HL-60 (cell line): ENCODE measurements at regions not wholly inside any gene's neighbourhood (a gene's known extent, or its start where the extent isn't known, plus 50 kb on each side); places are given as distances from the start of the nearest gene placed in this dataset.

ENCODE experiments used
- DNase-seq, 2 experiments: peaks; one replicate each; pipeline ENCODE4 v3.0.0-alpha.2; 2010 to 2020; ENCODE audit warnings: low read depth in 1 of 2, low spot score in 1 of 2
- H3K27ac ChIP-seq: fragments of 250-450 bp; sonication (Bioruptor Pico); replicated peaks from 2 replicates; pipeline ENCODE4 v1.5.1; 2020; ENCODE audit warnings: mild to moderate bottlenecking, moderate library complexity
- H3K27me3 ChIP-seq: fragments of 250-450 bp; sonication (Bioruptor Pico); 2 replicates; pipeline ENCODE4 v1.5.1; 2021; ENCODE audit warnings: mild to moderate bottlenecking, moderate library complexity; ENCODE audit not compliant: insufficient read depth, poor library complexity, severe bottlenecking
- H3K4me3 ChIP-seq: replicated peaks from 2 replicates; pipeline ENCODE4 v1.5.1; 2011; ENCODE audit warnings: mild to moderate bottlenecking, control low read depth, low read length; ENCODE audit not compliant: insufficient read depth
- CTCF ChIP-seq: IDR thresholded peaks from one replicate; pipeline ENCODE4 v1.5.1; 2011; ENCODE audit warnings: low read length, control low read depth, inconsistent platforms; ENCODE audit not compliant: insufficient read depth
- GABPA ChIP-seq: IDR thresholded peaks from 2 replicates; pipeline ENCODE4 v1.6.1; 2012; ENCODE audit warnings: low read depth
- POLR2AphosphoS5 ChIP-seq: IDR thresholded peaks from 2 replicates; pipeline ENCODE4 v1.6.1; 2012; ENCODE audit warnings: low read depth
- REST ChIP-seq: IDR thresholded peaks from 2 replicates; pipeline ENCODE4 v1.6.1; 2012; ENCODE audit warnings: low read depth; ENCODE audit not compliant: insufficient replicate concordance
- SPI1 ChIP-seq: IDR thresholded peaks from 2 replicates; pipeline ENCODE4 v1.6.1; 2012; ENCODE audit warnings: low read depth, mild to moderate bottlenecking, borderline replicate concordance

GRCh38 chr22:19612866-19613572 lies 88.8 kb upstream of the CLDN5 start:
- TF ChIP-seq REST (no peak), SPI1 (peak; percentile 97), CTCF (no peak), POLR2AphosphoS5 (peak; percentile 45)
- Histone ChIP-seq H3K27me3 (peaks cover 2% of the 10 kb centered on the region), H3K4me3 (no peak overlapping the region), H3K27ac (no peak overlapping the region)
- peak in 1 of 2 experiments; percentile 80 for DNase-seq

- no peak for TF ChIP-seq GABPA
- TF ChIP-seq POLR2AphosphoS5, result no peak
- no peak for TF ChIP-seq SPI1
- no peak for TF ChIP-seq REST
- no peak for TF ChIP-seq CTCF
Observed at GRCh38 chr22:19614536-19614863, 90.3 kb upstream of the CLDN5 start.

GRCh38 chr22:19615001-19615461 lies 90.8 kb upstream of the CLDN5 start:
- Histone ChIP-seq H3K27me3 (no peaks in the 10 kb centered on the region), H3K27ac (no peak overlapping the region), H3K4me3 (no peak overlapping the region)
- no peak for DNase-seq
- TF ChIP-seq CTCF (no peak), SPI1 (no peak), REST (no peak)

More at GRCh38 chr22:19614536-19614863, 90.3 kb upstream of the CLDN5 start:
- Histone ChIP-seq H3K27ac (no peak overlapping the region), H3K4me3 (no peak overlapping the region), H3K27me3 (no peaks in the 10 kb centered on the region)
- DNase-seq, result no peak
